CD4-positive, alpha-beta memory T cell (primary cell): ENCODE measurements at regions not wholly inside any gene's neighbourhood (a gene's known extent, or its start where the extent isn't known, plus 50 kb on each side); places are given as distances from the start of the nearest gene placed in this dataset.

Source experiments
- CTCF ChIA-PET: fragments of 350-600 bp; sonication (Branson Sonifier 250); formaldehyde crosslinking; loops from one replicate; lab custom pipeline; 2021; ENCODE audit warnings: inconsistent platforms; ENCODE audit not compliant: partially characterized antibody; lab: Charles Lee
- POLR2A ChIA-PET: fragments of 350-600 bp; sonication (Branson Sonifier 250); formaldehyde crosslinking; loops from one replicate; lab custom pipeline; 2021; ENCODE audit not compliant: partially characterized antibody; lab: Charles Lee
- DNase-seq, 5 donors: peaks; one replicate each; pipeline versions ENCODE4 v3.0.0 to v3.0.0-alpha.2; 2020 to 2022; ENCODE audit warnings: mixed read lengths in 1 of 5
- H3K27ac ChIP-seq: one replicate; pipeline ENCODE4 v1.7.0; 2013; ENCODE audit warnings: low read depth, low read length
- H3K27me3 ChIP-seq: 2 replicates; pipeline ENCODE4 v1.7.0; 2013; ENCODE audit warnings: mild to moderate bottlenecking, low read length, moderate library complexity; ENCODE audit not compliant: insufficient read depth
- H3K36me3 ChIP-seq: 2 replicates; pipeline ENCODE4 v1.7.0; 2013; ENCODE audit warnings: mild to moderate bottlenecking, low read length, moderate library complexity; ENCODE audit not compliant: insufficient read depth
- H3K4me1 ChIP-seq: 2 replicates; pipeline ENCODE4 v1.7.0; 2013; ENCODE audit warnings: mild to moderate bottlenecking, low read length, moderate library complexity; ENCODE audit not compliant: insufficient read depth
- H3K4me3 ChIP-seq, 2 donors: one replicate each; pipeline ENCODE4 v1.7.0; 2013; ENCODE audit warnings: low read length in 2 of 2, mild to moderate bottlenecking in 1 of 2
- H3K9me3 ChIP-seq, 2 donors: one replicate each; pipeline ENCODE4 v1.7.0; 2013; ENCODE audit warnings: low read length in 2 of 2, control low read depth in 1 of 2; ENCODE audit not compliant: control insufficient read depth in 1 of 2
- H3K27ac Mint-ChIP-seq, 7 donors: one replicate each; pipeline ENCODE4 v1.8.0; 2020 to 2021; ENCODE audit warnings: mixed read lengths in 7 of 7, mild to moderate bottlenecking in 6 of 7, inconsistent platforms in 3 of 7, moderate library complexity in 3 of 7
- H3K27me3 Mint-ChIP-seq, 2 donors: one replicate each; pipeline ENCODE4 v1.8.0; 2020 to 2021; ENCODE audit warnings: mixed read lengths in 2 of 2
- H3K36me3 Mint-ChIP-seq, 2 donors: one replicate each; pipeline ENCODE4 v1.8.0; 2020 to 2021; ENCODE audit warnings: mixed read lengths in 2 of 2, inconsistent platforms in 1 of 2, mild to moderate bottlenecking in 1 of 2
- H3K4me1 Mint-ChIP-seq, 4 donors: one replicate each; pipeline ENCODE4 v1.8.0; 2020 to 2021; ENCODE audit warnings: mixed read lengths in 4 of 4, mild to moderate bottlenecking in 1 of 4
- H3K4me3 Mint-ChIP-seq, 8 donors: one replicate each; pipeline ENCODE4 v1.8.0; 2020 to 2021; ENCODE audit warnings: mixed read lengths in 8 of 8, mild to moderate bottlenecking in 7 of 8, moderate library complexity in 6 of 8, inconsistent platforms in 3 of 8
- H3K9me3 Mint-ChIP-seq, 8 donors: one replicate each; pipeline ENCODE4 v1.8.0; 2020 to 2021; ENCODE audit warnings: mixed read lengths in 8 of 8, mild to moderate bottlenecking in 5 of 8, inconsistent platforms in 3 of 8, moderate library complexity in 1 of 8
- intact Hi-C: fragments of 100-400 bp; cut with micrococcal nuclease; formaldehyde crosslinking; loops from one replicate; pipeline ENCODE4 v1.15.1; 2023

DNA sequence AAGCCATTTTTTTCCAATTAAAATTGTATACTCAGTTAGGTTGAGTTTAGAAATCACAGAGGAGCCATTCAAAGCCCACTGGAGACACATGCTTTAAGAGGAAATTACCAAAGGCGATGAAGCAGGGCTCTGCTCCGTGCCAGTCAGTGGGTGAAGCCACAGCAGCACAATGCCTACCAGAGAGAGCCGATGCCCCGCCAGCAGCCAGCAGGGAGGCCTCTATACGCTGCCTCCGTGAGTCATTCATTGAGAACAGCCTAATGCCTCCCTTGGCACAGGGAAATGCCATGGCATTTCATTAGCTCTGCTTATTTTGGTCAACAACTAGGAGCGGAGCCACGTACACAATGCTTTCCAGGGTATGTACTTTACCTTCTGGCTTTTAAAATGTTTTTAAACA is 197.8 kb upstream of the FRMD6 start:
- no peaks in the 10 kb centered on the region for H3K36me3 Mint-ChIP-seq
- ChIA-PET CTCF (no interaction called here), POLR2A (no interaction called here)
- H3K9me3 Mint-ChIP-seq: peaks cover 0 to 6% (median 0%) of the 10 kb centered on the region in 8 donors
- no peaks in the 10 kb centered on the region for H3K9me3 ChIP-seq
- no peak overlapping the region for H3K4me3 ChIP-seq
- peaks cover 8 to 15% of the 10 kb centered on the region in 2 donors for H3K27me3 Mint-ChIP-seq
- H3K36me3 ChIP-seq: no peaks in the 10 kb centered on the region
- no peaks in the 10 kb centered on the region for H3K27me3 ChIP-seq
- no peaks in the 10 kb centered on the region for H3K4me1 Mint-ChIP-seq
- intact Hi-C loops: no loop called here
- no peak for DNase-seq
- no peaks in the 10 kb centered on the region for H3K4me1 ChIP-seq
- H3K4me3 Mint-ChIP-seq: no peak overlapping the region
- H3K27ac Mint-ChIP-seq: no peak overlapping the region
- no peak overlapping the region for H3K27ac ChIP-seq

- H3K27me3 Mint-ChIP-seq: peaks cover 8 to 15% of the 10 kb centered on the region in 2 donors
- intact Hi-C loops: no loop called here
- no peaks in the 10 kb centered on the region for H3K27me3 ChIP-seq
- no peak overlapping the region for H3K27ac Mint-ChIP-seq
- POLR2A ChIA-PET: no interaction called here
- no peaks in the 10 kb centered on the region for H3K36me3 ChIP-seq
- peaks cover 0 to 6% (median 0%) of the 10 kb centered on the region in 8 donors for H3K9me3 Mint-ChIP-seq
- H3K4me1 ChIP-seq: no peaks in the 10 kb centered on the region
- no peak overlapping the region for H3K27ac ChIP-seq
- H3K4me3 ChIP-seq: no peak overlapping the region
- H3K4me1 Mint-ChIP-seq: no peaks in the 10 kb centered on the region
- no peaks in the 10 kb centered on the region for H3K36me3 Mint-ChIP-seq
- H3K4me3 Mint-ChIP-seq: no peak overlapping the region
- CTCF ChIA-PET: no interaction called here
- DNase-seq: no peak
- no peaks in the 10 kb centered on the region for H3K9me3 ChIP-seq
Observed at GRCh38 chr14:51454351-51454750, 197.4 kb upstream of the FRMD6 start.

DNA sequence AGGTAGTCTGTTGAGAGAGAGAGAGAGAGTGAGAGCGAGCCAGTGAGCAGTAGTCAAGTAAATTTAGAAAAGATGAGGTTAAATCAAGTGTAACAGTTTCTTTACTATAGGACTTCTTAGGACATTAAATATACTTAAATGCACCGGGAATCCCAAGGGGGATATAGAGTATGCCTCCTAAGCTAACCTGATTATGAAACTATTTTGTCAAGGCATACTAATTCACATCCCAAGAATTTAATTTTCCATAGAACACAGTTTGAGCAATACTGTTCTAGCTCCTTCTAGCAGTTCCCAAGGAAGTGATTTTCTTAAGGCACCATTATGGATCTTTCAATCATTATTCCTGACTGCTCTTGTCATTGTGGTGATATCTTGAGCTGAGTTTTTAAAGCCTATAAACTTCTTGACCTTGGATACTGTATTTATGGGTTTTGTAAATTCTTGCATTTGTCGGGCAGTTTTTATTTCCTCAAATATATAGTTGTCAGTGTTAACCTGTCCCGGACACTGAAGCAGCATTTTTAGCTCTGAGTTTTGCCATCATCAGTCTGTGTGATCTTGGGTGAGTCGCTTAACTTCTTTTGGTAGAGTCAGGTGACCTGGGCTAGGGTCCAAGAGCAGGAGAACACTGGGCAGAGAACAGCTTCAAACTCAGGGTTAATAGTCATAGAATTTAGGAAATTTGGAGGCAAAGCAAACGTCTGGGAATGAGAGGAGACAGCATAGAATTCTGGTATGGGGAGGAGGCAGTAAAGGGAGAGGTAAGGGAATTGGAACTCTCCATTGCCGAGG is 196.5 kb upstream of the FRMD6 start:
- POLR2A ChIA-PET: no interaction called here
- intact Hi-C loops: no loop called here
- H3K4me3 ChIP-seq: no peak overlapping the region

DNA sequence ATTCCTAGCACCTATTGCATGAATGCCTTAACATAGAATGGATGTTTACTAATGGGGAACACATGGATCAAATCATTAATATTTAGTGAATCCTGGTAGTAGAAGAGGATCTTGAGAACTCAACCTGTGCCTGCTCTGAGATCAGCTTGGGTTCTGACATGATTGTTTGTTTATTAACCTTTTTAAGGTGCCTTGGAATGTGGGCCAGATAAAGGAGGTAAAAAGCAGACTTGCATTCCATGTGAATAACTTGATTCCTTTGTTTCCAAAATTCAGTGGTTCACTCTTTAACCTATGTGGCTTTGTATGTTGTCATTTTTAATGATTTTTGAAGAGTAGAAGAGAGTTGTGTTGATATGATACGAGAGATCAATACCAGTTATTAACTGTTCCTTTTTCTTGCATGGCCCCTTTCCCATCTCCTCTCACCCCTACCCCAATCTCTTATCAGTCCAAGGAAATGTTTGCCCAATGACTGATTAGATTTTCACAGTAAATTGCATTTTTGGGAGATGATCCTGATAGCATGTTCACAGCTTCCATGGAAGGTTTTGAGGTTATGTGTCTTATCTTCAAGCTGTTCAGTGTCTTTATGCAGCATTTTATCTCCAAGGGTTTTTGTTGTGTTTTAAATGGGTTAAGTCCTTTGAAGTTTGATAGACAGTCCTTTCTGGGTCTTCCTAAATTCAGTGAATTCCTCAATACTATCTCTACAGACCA is 193.7 kb upstream of the FRMD6 start:
- Histone ChIP-seq H3K4me1 (no peaks in the 10 kb centered on the region), H3K27ac (no peak overlapping the region), H3K9me3 (no peaks in the 10 kb centered on the region), H3K36me3 (no peaks in the 10 kb centered on the region), H3K4me3 (no peak overlapping the region), H3K27me3 (no peaks in the 10 kb centered on the region)
- no peaks in the 10 kb centered on the region for H3K36me3 Mint-ChIP-seq
- H3K27ac Mint-ChIP-seq: no peak overlapping the region
- intact Hi-C loops: no loop called here
- peaks cover 8 to 14% of the 10 kb centered on the region in 2 donors for H3K27me3 Mint-ChIP-seq
- no peak for DNase-seq
- ChIA-PET CTCF (no interaction called here), POLR2A (no interaction called here)
- H3K4me3 Mint-ChIP-seq: no peak overlapping the region
- H3K4me1 Mint-ChIP-seq: no peaks in the 10 kb centered on the region
- peaks cover 0 to 6% (median 0%) of the 10 kb centered on the region in 8 donors for H3K9me3 Mint-ChIP-seq

More for the DNA sequence above, 196.5 kb upstream of the FRMD6 start:
- CTCF ChIA-PET: no interaction called here
- Histone ChIP-seq H3K27me3 (no peaks in the 10 kb centered on the region), H3K9me3 (no peaks in the 10 kb centered on the region), H3K36me3 (no peaks in the 10 kb centered on the region), H3K4me1 (no peaks in the 10 kb centered on the region), H3K27ac (no peak overlapping the region)
- Mint-ChIP-seq H3K9me3 (peaks cover 0 to 6% (median 0%) of the 10 kb centered on the region in 8 donors), H3K27ac (no peak overlapping the region), H3K4me3 (no peak overlapping the region), H3K27me3 (peaks cover 8 to 15% of the 10 kb centered on the region in 2 donors), H3K36me3 (no peaks in the 10 kb centered on the region), H3K4me1 (no peaks in the 10 kb centered on the region)
- DNase-seq: no peak

- no peaks in the 10 kb centered on the region for H3K36me3 ChIP-seq
- Mint-ChIP-seq H3K9me3 (peaks cover 0 to 6% (median 0%) of the 10 kb centered on the region in 8 donors), H3K4me3 (no peak overlapping the region), H3K27ac (no peak overlapping the region), H3K27me3 (peaks cover 8 to 14% of the 10 kb centered on the region in 2 donors), H3K36me3 (no peaks in the 10 kb centered on the region), H3K4me1 (no peaks in the 10 kb centered on the region)
- ChIA-PET POLR2A (no interaction called here), CTCF (no interaction called here)
- no peak overlapping the region for H3K27ac ChIP-seq
- DNase-seq: no peak
- no peaks in the 10 kb centered on the region for H3K27me3 ChIP-seq
- H3K9me3 ChIP-seq: no peaks in the 10 kb centered on the region
- intact Hi-C loops: no loop called here
- no peaks in the 10 kb centered on the region for H3K4me1 ChIP-seq
- no peak overlapping the region for H3K4me3 ChIP-seq
Observed at GRCh38 chr14:51458563-51458955, 193.2 kb upstream of the FRMD6 start.

GRCh38 chr14:51460011-51460410 is 191.7 kb upstream of the FRMD6 start:
- Histone ChIP-seq H3K27ac (no peak overlapping the region), H3K4me3 (no peak overlapping the region), H3K27me3 (no peaks in the 10 kb centered on the region), H3K36me3 (no peaks in the 10 kb centered on the region), H3K9me3 (no peaks in the 10 kb centered on the region), H3K4me1 (no peaks in the 10 kb centered on the region)
- Mint-ChIP-seq H3K4me3 (no peak overlapping the region), H3K27me3 (peaks cover 8 to 14% of the 10 kb centered on the region in 2 donors), H3K9me3 (peaks cover 0 to 6% (median 0%) of the 10 kb centered on the region in 8 donors), H3K4me1 (no peaks in the 10 kb centered on the region), H3K27ac (no peak overlapping the region), H3K36me3 (no peaks in the 10 kb centered on the region)
- ChIA-PET POLR2A (no interaction called here), CTCF (no interaction called here)
- intact Hi-C loops: no loop called here
- DNase-seq: no peak

DNA sequence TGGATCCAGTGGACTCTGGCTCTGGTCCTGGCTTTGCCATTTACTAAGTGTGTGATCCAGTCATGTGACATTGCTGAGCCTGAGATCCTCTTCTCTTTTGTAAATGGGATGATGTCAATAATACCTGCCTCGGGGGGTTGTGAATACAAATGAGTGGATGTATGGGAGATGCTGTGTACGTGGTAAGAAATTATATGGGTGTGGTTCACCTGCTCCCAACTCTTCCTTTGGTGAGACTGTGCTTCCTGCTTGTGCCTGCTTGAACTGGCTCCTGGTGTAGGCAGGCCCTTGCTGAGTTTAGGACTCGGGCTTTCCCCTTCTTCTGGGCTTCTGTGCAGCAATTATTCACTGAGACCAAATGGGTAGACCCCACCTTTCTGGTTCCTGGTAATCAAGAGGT is 189.5 kb upstream of the FRMD6 start:
- Histone ChIP-seq H3K9me3 (no peaks in the 10 kb centered on the region), H3K27me3 (no peaks in the 10 kb centered on the region), H3K36me3 (no peaks in the 10 kb centered on the region), H3K4me1 (no peaks in the 10 kb centered on the region), H3K27ac (no peak overlapping the region), H3K4me3 (no peak overlapping the region)
- Mint-ChIP-seq H3K4me3 (no peak overlapping the region), H3K27ac (no peak overlapping the region), H3K9me3 (no peaks in the 10 kb centered on the region), H3K27me3 (peaks cover 5 to 6% of the 10 kb centered on the region in 2 donors), H3K36me3 (no peaks in the 10 kb centered on the region), H3K4me1 (no peaks in the 10 kb centered on the region)
- no peak for DNase-seq
- intact Hi-C loops: no loop called here
- ChIA-PET CTCF (no interaction called here), POLR2A (no interaction called here)
